Spleen (tissue), 11 donors: ENCODE measurements at regions not wholly inside any gene's neighbourhood (a gene's known extent, or its start where the extent isn't known, plus 50 kb on each side); places are given as distances from the start of the nearest gene placed in this dataset.
A peak's percentile ranks its signal among the peaks of the same experiment; 100 is the strongest.

Source experiments
- DNase-seq: peaks from one replicate; pipeline ENCODE4 v3.0.0-alpha.2; 2020
- H3K27ac ChIP-seq, 8 donors: fragments of 200-600 bp; sonication (generic) in 7 of 8; 1 replicate in 4 of 8; 2 replicates in 4 of 8; pipeline versions ENCODE4 v1.5.0 to v1.8.0; 2016 to 2021; ENCODE audit warnings: inconsistent platforms in 4 of 8, mild to moderate bottlenecking in 4 of 8, moderate library complexity in 1 of 8
- H3K27me3 ChIP-seq, 7 donors: fragments of 200-600 bp; sonication (generic) in 6 of 7; replicated peaks in 1 of 7; 1 replicate in 4 of 7; 2 replicates in 3 of 7; pipeline versions ENCODE4 v1.5.0 to v1.8.0; 2016 to 2021; ENCODE audit warnings: inconsistent platforms in 3 of 7, mild to moderate bottlenecking in 1 of 7
- H3K36me3 ChIP-seq, 6 donors: fragments of 200-600 bp; sonication (generic) in 5 of 6; 1 replicate in 4 of 6; 2 replicates in 2 of 6; pipeline versions ENCODE4 v1.5.0 to v1.8.0; 2016 to 2021; ENCODE audit warnings: inconsistent platforms in 2 of 6
- H3K4me1 ChIP-seq, 6 donors: fragments of 200-600 bp; sonication (generic) in 5 of 6; 1 replicate in 3 of 6; 2 replicates in 3 of 6; pipeline versions ENCODE4 v1.5.0 to v1.8.0; 2016 to 2021; ENCODE audit warnings: inconsistent platforms in 3 of 6
- H3K4me3 ChIP-seq, 8 donors: fragments of 200-600 bp; sonication (generic) in 7 of 8; 1 replicate in 4 of 8; 2 replicates in 4 of 8; pipeline versions ENCODE4 v1.5.0 to v1.8.0; 2016 to 2021; ENCODE audit warnings: inconsistent platforms in 4 of 8, mild to moderate bottlenecking in 4 of 8, moderate library complexity in 2 of 8
- H3K9me3 ChIP-seq, 8 donors: fragments of 200-600 bp; sonication (generic) in 7 of 8; 1 replicate in 4 of 8; 2 replicates in 4 of 8; pipeline versions ENCODE4 v1.5.0 to v1.8.0; 2016 to 2021; ENCODE audit warnings: inconsistent platforms in 4 of 8
- CTCF ChIP-seq, 11 experiments: fragments of 200-600 bp in 7 of 11; fragments of 450-650 bp in 4 of 11; sonication (generic) in 4 of 11; IDR thresholded peaks in 8 of 11; conservative IDR thresholded peaks in 3 of 11; 1 replicate in 7 of 11; 2 replicates in 4 of 11; pipeline versions ENCODE4 v1.4.0 to v1.8.0; 2016 to 2021; ENCODE audit warnings: antibody characterized with exemption in 11 of 11, inconsistent platforms in 4 of 11, mild to moderate bottlenecking in 1 of 11
- POLR2A ChIP-seq, 3 donors: fragments of 450-650 bp; IDR thresholded peaks; one replicate each; pipeline ENCODE4 v1.5.1; 2017; ENCODE audit warnings: antibody characterized with exemption in 3 of 3, mild to moderate bottlenecking in 1 of 3
- POLR2AphosphoS5 ChIP-seq, 3 donors: sonication (generic); formaldehyde crosslinking; IDR thresholded peaks; one replicate each; pipeline ENCODE4 v1.5.1; 2017; ENCODE audit warnings: antibody characterized with exemption in 3 of 3
- WGBS, 5 donors: extraction: QIAGEN DNeasy Blood & Tissue Kit in 3 of 5; methylation state at CpG; one replicate each; pipeline versions ENCODE4 v1.1.5 to v1.1.7; 2013 to 2018; 5-methylcytosine and 5-hydroxymethylcytosine counted together
- intact Hi-C: fragments of 100-400 bp; cut with DNase I; formaldehyde crosslinking; loops from one replicate; pipeline ENCODE4 v1.15.0; 2023; ENCODE audit warnings: low total_unique reads
- donor health status: healthy with polysubstance abuse.
- donor health status: DM: no; HTN: no; CAD: no; lungs with moderate emphysema.
- donor health status: DM: no; HTN: no; CAD: no.
- donor health status: Bipolar disorder and iron deficiency.
- donor health status: healthy.
- donor health status: DM: no; HTN: no; CAD: no.
- donor health status: DM: yes; HTN: yes; CAD: no.

DNA sequence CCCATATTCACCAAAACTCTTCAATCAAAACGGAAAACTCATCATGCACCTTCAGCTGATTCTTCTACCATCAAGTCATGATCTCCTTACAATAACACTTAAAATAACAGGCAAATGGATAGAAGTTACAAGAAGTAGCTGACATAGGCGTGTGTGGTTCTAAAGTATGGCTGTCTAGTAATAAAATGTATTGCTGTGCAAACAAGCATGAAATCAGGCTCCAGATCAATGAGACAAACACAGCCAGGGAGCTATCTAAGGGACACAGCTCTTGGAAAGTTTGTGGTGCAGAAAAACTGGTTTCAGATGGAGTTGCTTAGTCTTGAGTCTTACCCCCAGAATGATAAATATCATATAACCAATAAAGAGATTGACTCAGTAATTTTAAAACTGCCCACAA, 434.8 kb upstream of the NOX3 start:
- no peak for DNase-seq
- TF ChIP-seq POLR2A (IDR thresholded peaks at IDR 0.05) (no peak), POLR2AphosphoS5 (IDR thresholded peaks at IDR 0.05) (no peak), CTCF (IDR thresholded peaks at IDR 0.05 in 8 of 11, conservative IDR thresholded peaks at IDR 0.05 in 3 of 11) (no peak)
- Histone ChIP-seq H3K4me3 (no peak overlapping the region), H3K4me1 (no peaks in the 10 kb centered on the region), H3K27me3 (no peaks in the 10 kb centered on the region), H3K27ac (no peak overlapping the region), H3K9me3 (no peaks in the 10 kb centered on the region), H3K36me3 (no peaks in the 10 kb centered on the region)
- intact Hi-C loops = no loop called here
- 49 to 86% (median 84%) methylated on average over 2 of the region's 2 CpGs for WGBS, 5 donors

DNA sequence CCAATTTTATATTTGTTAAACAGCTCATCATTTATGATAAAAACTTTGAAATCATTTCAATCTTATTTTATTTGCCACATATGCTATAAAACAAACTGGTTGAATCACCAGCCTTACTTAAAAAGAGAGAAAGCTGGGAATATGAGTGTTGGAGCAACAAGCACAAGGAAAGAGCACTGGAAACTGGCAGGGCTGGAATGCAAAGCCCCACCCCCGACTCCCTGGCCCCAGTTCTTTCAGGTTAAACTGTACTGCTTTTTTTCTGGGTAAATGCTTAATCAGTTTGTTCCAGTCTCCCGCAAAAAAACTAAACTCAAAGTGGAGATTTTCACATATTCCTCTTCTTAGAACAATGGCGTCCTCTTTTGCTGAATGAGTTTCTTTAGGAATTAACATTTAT, 433.8 kb upstream of the NOX3 start:
- Histone ChIP-seq H3K4me3 (no peak overlapping the region), H3K9me3 (no peaks in the 10 kb centered on the region), H3K27ac (no peak overlapping the region), H3K27me3 (no peaks in the 10 kb centered on the region), H3K4me1 (no peaks in the 10 kb centered on the region), H3K36me3 (no peaks in the 10 kb centered on the region)
- no peak for DNase-seq
- TF ChIP-seq POLR2AphosphoS5 (IDR thresholded peaks at IDR 0.05) (no peak), CTCF (IDR thresholded peaks at IDR 0.05 in 8 of 11, conservative IDR thresholded peaks at IDR 0.05 in 3 of 11) (no peak), POLR2A (IDR thresholded peaks at IDR 0.05) (no peak)
- WGBS, 5 donors = 80 to 92% (median 86%) methylated on average over 3 of the region's 3 CpGs
- intact Hi-C loops = no loop called here

DNA sequence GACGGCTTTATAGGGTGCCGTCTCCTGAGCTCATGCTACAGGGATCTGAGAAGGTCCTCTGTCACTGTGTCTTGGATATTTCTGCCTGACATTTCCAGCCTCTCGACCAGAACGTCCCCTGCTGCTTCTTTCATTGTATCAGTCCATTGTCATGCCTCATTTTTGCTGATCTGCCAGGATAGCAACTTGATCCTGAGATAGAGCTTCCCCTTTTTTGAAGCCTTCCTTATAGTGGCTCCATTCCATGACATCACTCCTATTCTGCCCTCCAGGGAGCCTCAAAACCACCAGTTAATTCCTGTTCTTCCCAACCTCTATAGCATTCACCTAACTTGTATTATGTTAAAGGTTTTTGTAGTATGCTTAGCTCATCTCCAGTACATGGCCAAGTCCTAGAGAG, 431.8 kb upstream of the NOX3 start:
- Histone ChIP-seq H3K27me3 (no peaks in the 10 kb centered on the region), H3K4me1 (peaks cover 0 to 12% (median 4%) of the 10 kb centered on the region in 6 donors), H3K9me3 (no peaks in the 10 kb centered on the region), H3K36me3 (no peaks in the 10 kb centered on the region), H3K27ac (no peak overlapping the region), H3K4me3 (no peak overlapping the region)
- WGBS, 5 donors = 86 to 96% (median 93%) methylated on average over 4 of the region's 4 CpGs
- DNase-seq = no peak
- TF ChIP-seq CTCF (IDR thresholded peaks at IDR 0.05 in 8 of 11, conservative IDR thresholded peaks at IDR 0.05 in 3 of 11) (no peak), POLR2AphosphoS5 (IDR thresholded peaks at IDR 0.05) (no peak)
- intact Hi-C loops = no loop called here

GRCh38 chr6:155883741-155884140, 428.1 kb upstream of the NOX3 start:
- Histone ChIP-seq H3K4me3 (no peak overlapping the region), H3K4me1 (peaks cover 0 to 21% (median 9%) of the 10 kb centered on the region in 6 donors), H3K9me3 (no peaks in the 10 kb centered on the region), H3K27me3 (no peaks in the 10 kb centered on the region), H3K27ac (peak overlapping the region in 7 of 8 donors; percentile 4 to 59 (median 31)), H3K36me3 (no peaks in the 10 kb centered on the region)
- intact Hi-C loops = no loop called here
- WGBS, 5 donors = 44 to 58% (median 47%) methylated on average over 3 of the region's 3 CpGs
- TF ChIP-seq POLR2AphosphoS5 (IDR thresholded peaks at IDR 0.05) (no peak), CTCF (IDR thresholded peaks at IDR 0.05 in 8 of 11, conservative IDR thresholded peaks at IDR 0.05 in 3 of 11) (no peak), POLR2A (IDR thresholded peaks at IDR 0.05) (no peak)
- no peak for DNase-seq
